IPS DF 19.7 (cell line): ENCODE measurements at regions not wholly inside any gene's neighbourhood (a gene's known extent, or its start where the extent isn't known, plus 50 kb on each side); places are given as distances from the start of the nearest gene placed in this dataset.
A peak's percentile ranks its signal among the peaks of the same experiment; 100 is the strongest.
"Not testable (repeated sequence)": the region's sequence is repeated elsewhere in the genome, so short reads cannot be mapped to it uniquely, and the experiment has no call there.

Source experiments
- DNase-seq: peaks from one replicate; pipeline ENCODE4 v3.0.0-alpha.2; 2013; ENCODE audit warnings: low read depth, low spot score

- no peak for DNase-seq
Measured at GRCh38 chr5:164497311-164498064, 992.1 kb downstream of the MAT2B start.

- DNase-seq: peak; percentile 33
Measured at GRCh38 chr5:164498438-164498837, 993.0 kb downstream of the MAT2B start.

DNA sequence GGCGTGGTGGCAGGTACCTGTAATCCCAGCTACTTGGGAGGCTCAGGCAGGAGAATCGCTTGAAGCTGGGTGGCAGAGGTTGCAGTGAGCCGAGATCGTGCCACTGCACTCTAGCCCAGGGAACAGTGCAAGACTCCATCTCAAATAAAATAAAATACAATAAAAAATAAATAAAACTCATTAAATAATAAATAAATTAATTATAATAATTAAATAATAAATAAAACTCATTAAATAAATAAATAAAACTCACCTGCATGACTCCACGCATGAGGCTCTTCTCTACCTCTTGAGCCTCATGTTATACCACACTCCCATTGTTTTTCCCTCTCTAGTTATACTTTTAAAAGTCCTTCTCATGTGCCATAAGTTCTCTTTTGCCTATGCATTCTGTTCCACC, 995.4 kb downstream of the MAT2B start:
- DNase-seq: no peak

- DNase-seq: no peak
Measured at GRCh38 chr5:164501344-164501743, 995.9 kb downstream of the MAT2B start.

GRCh38 chr5:164504141-164504772, 998.8 kb downstream of the MAT2B start:
- no peak for DNase-seq

DNA sequence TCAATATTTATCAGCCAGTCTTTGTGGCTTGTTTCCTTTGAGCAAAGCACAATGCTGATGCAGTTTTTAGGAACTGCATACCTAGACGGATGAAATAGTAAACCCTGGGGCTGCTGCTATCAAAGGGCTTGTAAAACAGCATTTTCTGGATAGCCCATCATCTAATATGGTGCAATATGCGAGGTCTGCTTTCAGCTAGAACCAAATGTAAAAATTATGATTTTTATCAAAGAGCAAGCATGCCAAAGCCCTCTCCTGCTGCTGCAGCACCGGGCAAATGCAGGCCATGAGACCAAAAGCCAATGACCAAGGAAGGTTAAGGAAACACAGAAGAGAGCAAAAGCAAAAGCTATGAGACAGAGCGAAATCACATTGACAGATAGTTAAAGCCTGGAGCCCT, 1000.4 kb downstream of the MAT2B start:
- no peak for DNase-seq

- no peak for DNase-seq
Measured at GRCh38 chr5:164518067-164518740, 1012.8 kb downstream of the MAT2B start.

DNA sequence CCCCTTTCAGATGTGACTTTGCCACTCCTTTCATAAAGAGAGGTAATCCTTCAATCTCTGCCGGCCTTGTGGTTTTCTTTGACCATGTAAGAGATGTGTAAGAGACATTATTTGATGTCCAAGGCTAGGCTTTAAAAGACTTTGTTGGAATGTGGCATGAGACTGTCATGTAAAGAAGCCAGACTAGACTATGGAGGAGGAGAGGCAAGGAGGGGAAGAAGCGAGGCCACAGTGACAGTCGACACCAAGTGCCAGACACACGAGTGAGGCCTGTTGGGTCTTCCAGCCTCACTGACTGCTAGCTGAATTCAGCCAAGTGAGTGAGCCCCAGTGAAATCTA, 1013.3 kb downstream of the MAT2B start:
- DNase-seq: no peak

DNA sequence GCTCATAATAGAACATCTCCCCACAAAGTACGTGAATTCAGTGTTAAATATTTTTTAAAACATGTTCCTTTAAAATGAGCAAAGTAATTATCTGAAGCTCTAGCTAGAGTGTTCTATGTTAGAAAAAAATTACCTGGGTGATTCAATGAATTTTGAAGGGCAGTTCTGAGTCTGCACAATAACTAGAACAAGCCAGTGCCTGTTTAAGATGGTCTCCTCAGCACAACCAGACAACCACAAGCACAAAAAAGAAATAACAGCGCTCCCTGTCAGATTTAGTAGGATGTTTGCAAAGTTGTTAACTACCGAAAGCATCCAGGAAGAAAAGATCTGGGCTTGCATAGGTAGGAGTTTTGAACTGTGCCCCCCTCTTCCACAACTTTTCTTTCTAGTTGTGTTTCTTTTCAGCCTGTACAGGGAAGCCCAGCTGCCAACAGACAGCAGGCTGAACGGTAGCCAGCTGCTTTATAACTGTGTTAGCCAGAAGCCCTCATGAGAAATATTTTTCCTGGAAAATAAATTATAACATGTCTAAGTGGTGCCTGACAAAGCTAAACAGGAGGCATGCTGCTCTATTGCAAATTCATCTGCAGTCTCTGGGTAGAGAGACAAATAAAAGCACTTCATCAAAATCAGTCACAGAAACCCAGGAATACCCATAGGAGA, 1026.9 kb downstream of the MAT2B start:
- DNase-seq: no peak

DNA sequence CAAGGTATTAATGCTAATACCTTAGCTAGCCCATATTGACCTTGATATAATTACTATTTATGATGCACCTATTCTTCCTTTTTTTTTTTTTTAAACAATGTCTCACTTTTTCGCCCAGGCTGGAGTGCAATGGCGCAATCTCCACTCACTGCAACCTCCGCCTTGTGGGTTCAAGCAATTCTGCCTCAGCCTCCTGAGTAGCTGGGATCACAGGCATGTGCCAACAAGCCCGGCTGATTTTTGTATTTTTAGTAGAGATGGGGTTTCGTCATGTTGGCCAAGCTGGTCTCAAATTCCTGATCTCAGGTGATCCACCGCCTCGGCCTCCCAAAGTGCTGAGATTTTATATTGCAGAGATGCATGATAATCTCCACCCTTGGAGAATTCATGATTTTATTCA, 1028.0 kb downstream of the MAT2B start:
- DNase-seq: not testable (repeated sequence)

DNA sequence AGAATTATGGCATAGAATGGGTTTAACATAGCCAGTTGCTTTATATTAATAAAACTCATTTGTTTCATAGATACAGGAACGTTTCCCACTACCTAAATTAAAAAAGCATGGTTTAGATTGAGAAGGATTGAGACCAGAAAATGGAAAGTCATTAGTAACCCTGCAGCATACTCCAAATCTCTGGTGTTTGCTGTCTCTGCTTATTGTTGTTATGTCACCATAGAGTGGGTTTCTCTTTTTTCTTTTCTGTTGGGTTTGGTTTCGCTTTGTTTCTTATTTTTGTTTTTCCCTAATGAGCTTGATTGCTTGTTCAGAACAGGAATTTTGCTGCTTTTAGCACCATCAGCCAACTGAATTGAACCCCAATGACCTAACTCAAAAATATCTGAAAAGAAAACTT, 1034.8 kb downstream of the MAT2B start:
- no peak for DNase-seq

GRCh38 chr5:164545507-164545906, 1040.1 kb downstream of the MAT2B start:
- no peak for DNase-seq

DNA sequence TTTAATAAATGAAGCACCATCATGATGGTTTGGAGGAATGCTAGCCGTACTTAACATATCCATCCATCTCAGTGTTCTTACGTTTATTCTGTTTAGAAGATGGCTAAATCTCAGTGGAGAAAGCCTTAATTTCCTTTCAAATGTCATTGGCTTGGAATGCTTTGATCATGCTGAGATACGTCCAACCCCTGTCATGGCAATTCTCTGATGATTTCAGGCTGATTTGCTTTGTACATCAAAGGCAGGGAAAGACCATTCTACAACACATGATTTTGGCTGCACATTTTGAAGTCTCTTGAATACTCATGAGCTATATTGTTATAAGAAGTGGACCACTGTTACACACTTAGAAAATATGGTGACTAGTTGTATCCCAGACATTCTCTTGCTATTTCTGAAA, 1048.4 kb downstream of the MAT2B start:
- no peak for DNase-seq

GRCh38 chr5:164555809-164556208, 1050.4 kb downstream of the MAT2B start:
- DNase-seq: no peak

GRCh38 chr5:164560216-164560615, 1054.8 kb downstream of the MAT2B start:
- DNase-seq: no peak

DNA sequence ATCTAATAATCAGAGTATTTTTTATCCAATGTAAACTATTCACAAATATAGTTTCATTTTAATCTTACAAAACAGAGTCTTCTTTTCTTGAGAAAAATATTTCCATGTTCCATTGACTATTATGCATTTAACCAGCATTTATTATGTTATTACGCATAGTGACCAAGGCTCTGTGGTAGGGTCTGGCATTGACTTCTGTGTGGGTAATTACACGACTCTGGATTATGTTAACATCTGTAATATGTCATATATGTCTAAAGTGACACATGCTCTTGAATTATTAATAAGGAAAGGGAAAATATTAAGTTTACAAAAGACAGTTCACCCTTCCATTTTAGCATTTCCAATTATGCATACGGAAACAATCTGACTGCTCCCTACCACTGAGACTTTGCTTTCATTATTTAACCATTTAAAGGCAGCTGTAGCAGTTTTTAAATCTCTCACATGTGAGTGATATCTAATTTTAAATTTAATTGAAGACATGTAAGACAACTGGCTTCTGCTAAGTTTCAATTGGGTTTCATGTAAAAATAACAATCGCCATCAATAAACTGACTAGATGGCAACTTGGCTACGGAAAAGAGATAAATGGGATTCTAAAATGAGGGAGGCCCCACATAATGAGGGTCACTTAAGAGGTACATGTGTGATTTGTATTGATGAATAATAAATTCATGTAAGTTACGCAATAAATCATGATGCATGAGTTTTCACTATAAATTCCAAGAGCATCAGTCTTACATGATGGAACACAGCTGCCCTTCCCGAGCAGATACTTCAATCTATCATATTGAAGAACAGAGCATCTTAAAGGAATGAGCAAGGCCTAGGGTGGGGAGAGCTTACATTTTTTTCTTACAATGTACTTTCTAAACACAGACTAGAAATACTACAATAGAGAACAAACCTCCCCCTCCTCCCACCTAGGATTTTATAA, 1056.8 kb downstream of the MAT2B start:
- DNase-seq: no peak

DNA sequence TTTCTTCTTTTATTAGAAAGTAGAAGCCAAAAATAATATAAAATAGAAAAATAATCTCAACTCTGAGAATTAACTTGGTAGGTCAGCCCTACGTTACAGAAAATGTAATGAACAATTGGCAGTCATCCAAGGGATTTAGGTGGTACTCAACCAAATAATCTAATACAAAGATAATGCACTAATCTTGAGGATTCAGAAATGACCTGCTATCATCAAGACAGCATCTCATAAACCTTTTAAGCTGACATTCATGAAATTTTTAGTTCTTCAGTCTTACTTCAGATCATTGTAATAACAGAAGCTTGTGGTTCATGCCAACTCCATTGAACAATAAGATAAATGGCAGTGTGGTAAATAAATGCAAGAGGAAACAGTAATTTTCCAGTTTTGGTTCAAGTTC, 1058.0 kb downstream of the MAT2B start:
- no peak for DNase-seq

GRCh38 chr5:164573397-164573796, 1068.0 kb downstream of the MAT2B start:
- no peak for DNase-seq

DNA sequence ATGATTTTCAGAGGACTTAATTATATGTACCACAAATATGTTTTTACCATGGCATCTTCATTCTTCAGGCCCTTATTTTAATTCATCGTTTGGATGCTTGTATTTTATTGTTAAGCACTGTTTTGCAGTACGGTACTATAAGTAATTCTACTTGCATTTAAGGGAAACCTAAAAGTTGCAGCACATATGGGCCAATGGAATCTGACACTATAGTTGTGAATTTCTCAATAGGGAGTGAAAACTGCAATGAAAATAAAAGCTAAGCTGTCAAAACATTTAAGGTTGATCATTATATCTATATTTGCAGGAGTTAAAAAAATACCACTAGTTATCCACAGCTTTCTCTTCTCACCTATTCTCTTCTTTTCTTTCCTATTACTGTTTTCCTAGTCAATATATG, 1071.8 kb downstream of the MAT2B start:
- no peak for DNase-seq

GRCh38 chr5:164577742-164578141, 1072.3 kb downstream of the MAT2B start:
- DNase-seq: no peak

DNA sequence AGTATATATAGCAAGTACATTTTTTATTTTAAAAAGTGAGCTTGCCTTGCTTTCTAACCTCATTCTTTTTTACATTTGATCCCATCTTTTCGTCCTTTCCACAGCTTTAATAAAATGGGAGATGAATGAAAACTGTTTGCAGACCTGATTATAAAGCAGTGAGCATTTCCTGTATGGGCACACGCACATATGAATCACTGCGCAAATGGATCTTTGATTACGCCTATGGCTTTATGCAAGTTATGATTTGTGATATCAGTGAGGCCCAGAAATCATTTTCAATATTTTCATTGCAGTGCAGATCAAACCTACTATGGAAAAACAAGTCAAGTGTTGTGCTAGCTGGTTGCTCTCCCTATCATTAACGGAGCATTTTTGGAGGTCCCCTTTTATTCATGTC, 1073.0 kb downstream of the MAT2B start:
- DNase-seq: no peak
